GM12875 (cell line): ENCODE measurements at regions not wholly inside any gene's neighbourhood (a gene's known extent, or its start where the extent isn't known, plus 50 kb on each side); places are given as distances from the start of the nearest gene placed in this dataset.

Experiments
- H3K4me3 ChIP-seq: one replicate; pipeline ENCODE4 v1.5.1; 2011; ENCODE audit warnings: low read depth, low read length, control low read depth
- CTCF ChIP-seq: IDR thresholded peaks from 2 replicates; pipeline ENCODE4 v1.5.1; 2011; ENCODE audit warnings: low read depth, mild to moderate bottlenecking, control low read depth, inconsistent platforms, low read length, moderate library complexity, borderline replicate concordance; ENCODE audit not compliant: insufficient read depth

GRCh38 chr9:728535-728934 is 113.0 kb upstream of the DMRT1 start:
- no peak overlapping the region for H3K4me3 ChIP-seq
- TF ChIP-seq CTCF: no peak

- no peak for TF ChIP-seq CTCF
- no peak overlapping the region for H3K4me3 ChIP-seq
Measured at GRCh38 chr9:731474-731873, 110.0 kb upstream of the DMRT1 start.

- no peak overlapping the region for H3K4me3 ChIP-seq
- TF ChIP-seq CTCF: no peak
Measured at GRCh38 chr9:734831-735511, 106.5 kb upstream of the DMRT1 start.

- TF ChIP-seq CTCF: no peak
- H3K4me3 ChIP-seq: no peak overlapping the region
Measured at GRCh38 chr9:737400-738120, 103.9 kb upstream of the DMRT1 start.

- H3K4me3 ChIP-seq: no peak overlapping the region
- no peak for TF ChIP-seq CTCF
Measured at GRCh38 chr9:738209-738915, 103.1 kb upstream of the DMRT1 start.

GRCh38 chr9:739362-739761 is 102.1 kb upstream of the DMRT1 start:
- no peak overlapping the region for H3K4me3 ChIP-seq
- TF ChIP-seq CTCF: no peak
